Aorta (tissue), 5 donors: ENCODE measurements at regions not wholly inside any gene's neighbourhood (a gene's known extent, or its start where the extent isn't known, plus 50 kb on each side); places are given as distances from the start of the nearest gene placed in this dataset.

Experiments
- ATAC-seq: fragments of 200-7000 bp; cut with Tn5 transposase; one replicate; pipeline ENCODE4 v1.9.1; 2022; ENCODE audit warnings: moderate library complexity; ENCODE audit not compliant: low FRiP score
- DNase-seq, 2 donors: peaks; one replicate each; pipeline ENCODE4 v3.0.0-alpha.2; 2020
- H3K27ac ChIP-seq, 2 donors: one replicate each; pipeline ENCODE4 v1.5.1; 2013; ENCODE audit warnings: low read length in 2 of 2, mild to moderate bottlenecking in 2 of 2, moderate library complexity in 2 of 2, control low read depth in 1 of 2, inconsistent platforms in 1 of 2, low read depth in 1 of 2
- H3K27me3 ChIP-seq, 2 donors: one replicate each; pipeline ENCODE4 v1.6.1; 2013; ENCODE audit warnings: control low read depth in 1 of 2, low read length in 1 of 2, mild to moderate bottlenecking in 1 of 2, moderate library complexity in 1 of 2; ENCODE audit not compliant: insufficient read depth in 2 of 2, control insufficient read depth in 1 of 2
- H3K36me3 ChIP-seq, 2 donors: one replicate each; pipeline ENCODE4 v1.6.1; 2013; ENCODE audit warnings: control low read depth in 1 of 2, low read length in 1 of 2, mild to moderate bottlenecking in 1 of 2; ENCODE audit not compliant: insufficient read depth in 2 of 2, control insufficient read depth in 1 of 2
- H3K4me1 ChIP-seq, 2 donors: one replicate each; pipeline ENCODE4 v1.6.1; 2013; ENCODE audit warnings: low read length in 2 of 2, control low read depth in 1 of 2, mild to moderate bottlenecking in 1 of 2, moderate library complexity in 1 of 2; ENCODE audit not compliant: insufficient read depth in 2 of 2, control insufficient read depth in 1 of 2
- H3K4me3 ChIP-seq, 2 donors: one replicate each; pipeline ENCODE4 v1.5.1; 2013; ENCODE audit warnings: low read length in 2 of 2, control low read depth in 1 of 2, mild to moderate bottlenecking in 1 of 2
- H3K9me3 ChIP-seq: one replicate; pipeline ENCODE4 v1.6.1; 2013; ENCODE audit warnings: mild to moderate bottlenecking, low read length; ENCODE audit not compliant: control insufficient read depth
- WGBS, 2 donors: extraction: QIAGEN DNeasy Blood & Tissue Kit; methylation state at CpG; one replicate each; pipeline ENCODE4 v1.1.7; 2013; 5-methylcytosine and 5-hydroxymethylcytosine counted together
- intact Hi-C, 2 donors: fragments of 100-400 bp; cut with DNase I; formaldehyde crosslinking; loops; one replicate each; pipeline versions ENCODE4 v1.14.2 to v1.15.0; 2022
- donor health status: healthy with polysubstance abuse.
- donor health status: Bipolar disorder and iron deficiency.
- donor health status: DM: no; HTN: no; CAD: no.
- donor health status: DM: no; HTN: no; CAD: no.
- donor health status: DM: yes; HTN: yes; CAD: no.

GRCh38 chr2:6434438-6434837, 431.3 kb downstream of the CMPK2 start:
- Histone ChIP-seq H3K27me3 (no peaks in the 10 kb centered on the region), H3K4me3 (no peak overlapping the region), H3K27ac (no peak overlapping the region), H3K36me3 (no peaks in the 10 kb centered on the region), H3K4me1 (no peaks in the 10 kb centered on the region), H3K9me3 (no peaks in the 10 kb centered on the region)
- WGBS, 2 donors = 81 to 82% methylated on average over 6 of the region's 6 CpGs
- ATAC-seq = no peak
- intact Hi-C loops = no loop called here
- DNase-seq = no peak

- Histone ChIP-seq H3K4me1 (no peaks in the 10 kb centered on the region), H3K4me3 (no peak overlapping the region), H3K27ac (no peak overlapping the region), H3K27me3 (no peaks in the 10 kb centered on the region), H3K36me3 (no peaks in the 10 kb centered on the region), H3K9me3 (no peaks in the 10 kb centered on the region)
- DNase-seq (no peak), ATAC-seq (no peak)
- 72 to 77% methylated on average over 2 of the region's 2 CpGs for WGBS, 2 donors
- intact Hi-C loops = no loop called here
These were observed 423.9 kb downstream of the CMPK2 start for GRCh38 chr2:6441800-6442199.

DNA sequence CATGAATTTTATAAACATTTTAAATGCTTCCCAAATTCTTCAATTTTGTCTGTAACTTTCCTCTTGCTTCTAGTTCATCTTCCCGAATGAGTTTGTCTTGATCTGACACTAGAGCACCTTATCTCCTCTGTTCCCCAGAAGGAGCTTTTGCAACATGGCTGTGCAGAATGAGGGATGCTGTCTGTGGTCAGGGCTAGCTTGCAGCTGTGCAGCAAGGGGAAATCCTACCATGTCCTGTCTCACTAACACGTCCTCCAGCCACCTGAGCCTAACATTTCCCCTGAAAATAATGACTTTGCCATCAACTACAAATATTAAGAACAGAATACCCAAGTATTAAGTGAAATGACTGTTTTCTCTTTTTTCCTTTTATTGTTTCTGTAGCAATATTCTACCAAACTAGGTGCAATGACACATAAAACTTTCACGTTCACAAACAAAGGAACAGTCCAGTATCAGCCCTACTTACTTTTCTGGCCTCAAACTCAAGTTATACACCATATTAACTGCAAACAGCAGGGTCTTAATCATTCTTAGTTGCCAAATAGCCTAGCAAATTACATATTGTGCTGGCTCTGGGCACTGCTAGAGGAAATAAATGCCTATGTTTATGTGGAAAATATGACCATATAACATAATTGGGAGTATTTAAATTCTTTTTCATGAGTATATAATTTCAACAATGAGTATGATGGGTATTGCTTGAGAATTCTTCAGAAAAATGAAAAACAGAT, 423.3 kb downstream of the CMPK2 start:
- WGBS, 2 donors = 64 to 67% methylated on average over 3 of the region's 3 CpGs
- intact Hi-C loops = no loop called here
- ATAC-seq = no peak

DNA sequence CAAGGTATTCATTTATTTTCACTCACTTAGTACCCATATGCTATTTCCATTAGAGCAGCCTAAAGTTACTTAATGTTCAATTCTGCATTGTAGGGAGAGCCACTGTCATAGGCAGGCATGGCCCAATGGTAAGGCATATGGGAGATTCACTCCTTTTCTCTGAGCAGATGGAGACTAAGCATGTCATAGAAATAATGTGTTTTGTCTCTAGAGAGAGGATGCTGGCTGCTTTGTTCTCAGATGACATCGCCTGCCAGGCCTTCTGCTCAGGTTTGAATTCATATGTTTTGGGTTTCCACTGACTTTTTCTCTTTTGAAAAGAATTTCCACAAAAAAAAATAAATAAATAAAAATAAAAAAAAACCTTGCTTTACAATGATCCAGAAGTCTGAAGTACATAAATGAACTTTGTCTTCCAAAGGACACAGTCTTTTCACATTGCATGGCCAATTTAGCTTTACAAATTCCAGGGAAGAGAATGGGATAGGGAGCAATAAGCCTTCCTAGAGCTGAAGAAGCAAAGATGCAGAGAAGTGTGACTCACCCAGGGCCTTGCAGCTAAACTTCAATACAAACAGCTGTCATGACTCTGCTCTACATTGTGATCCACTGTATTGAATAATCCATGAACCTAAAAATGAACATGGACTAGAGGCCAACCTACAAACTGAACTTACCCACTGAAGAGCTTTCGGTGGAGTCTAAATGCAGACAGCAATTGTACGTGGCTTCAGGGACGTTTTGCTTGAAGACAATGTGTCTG, 422.5 kb downstream of the CMPK2 start:
- 88% methylated on average over 4 of the region's 4 CpGs for WGBS, 2 donors
- intact Hi-C loops = no loop called here
- DNase-seq (no peak), ATAC-seq (no peak)
- Histone ChIP-seq H3K27ac (no peak overlapping the region), H3K9me3 (no peaks in the 10 kb centered on the region), H3K27me3 (no peaks in the 10 kb centered on the region), H3K4me3 (no peak overlapping the region), H3K36me3 (no peaks in the 10 kb centered on the region), H3K4me1 (no peaks in the 10 kb centered on the region)

More for the DNA sequence above, 423.3 kb downstream of the CMPK2 start:
- H3K9me3 ChIP-seq = no peaks in the 10 kb centered on the region
- no peak overlapping the region for H3K4me3 ChIP-seq
- H3K36me3 ChIP-seq = no peaks in the 10 kb centered on the region
- H3K27me3 ChIP-seq = no peaks in the 10 kb centered on the region
- H3K4me1 ChIP-seq = no peaks in the 10 kb centered on the region
- DNase-seq = no peak
- no peak overlapping the region for H3K27ac ChIP-seq

- Histone ChIP-seq H3K9me3 (no peaks in the 10 kb centered on the region), H3K27me3 (peaks cover 0 to 2% of the 10 kb centered on the region in 2 donors), H3K4me3 (no peak overlapping the region), H3K36me3 (no peaks in the 10 kb centered on the region), H3K4me1 (no peaks in the 10 kb centered on the region), H3K27ac (no peak overlapping the region)
- ATAC-seq (no peak), DNase-seq (no peak)
- WGBS, 2 donors = 76 to 84% methylated on average over 2 of the region's 2 CpGs
- intact Hi-C loops = no loop called here
These were observed 421.2 kb downstream of the CMPK2 start for GRCh38 chr2:6444514-6444913.

- DNase-seq (no peak), ATAC-seq (no peak)
- Histone ChIP-seq H3K4me1 (no peaks in the 10 kb centered on the region), H3K27me3 (peaks cover 0 to 2% of the 10 kb centered on the region in 2 donors), H3K27ac (no peak overlapping the region), H3K36me3 (no peaks in the 10 kb centered on the region), H3K9me3 (no peaks in the 10 kb centered on the region), H3K4me3 (no peak overlapping the region)
- WGBS, 2 donors = 82 to 91% methylated on average over 3 of the region's 3 CpGs
- intact Hi-C loops = no loop called here
These were observed 420.6 kb downstream of the CMPK2 start for GRCh38 chr2:6445156-6445555.

GRCh38 chr2:6446938-6447608, 418.6 kb downstream of the CMPK2 start:
- peaks cover 0 to 2% of the 10 kb centered on the region in 2 donors for H3K27me3 ChIP-seq
- ATAC-seq (no peak), DNase-seq (no peak)
- H3K4me1 ChIP-seq = no peaks in the 10 kb centered on the region
- H3K4me3 ChIP-seq = no peak overlapping the region
- no peaks in the 10 kb centered on the region for H3K9me3 ChIP-seq
- H3K27ac ChIP-seq = no peak overlapping the region
- intact Hi-C loops = no loop called here
- no peaks in the 10 kb centered on the region for H3K36me3 ChIP-seq
- 38 to 39% methylated on average over 3 of the region's 3 CpGs for WGBS, 2 donors

GRCh38 chr2:6448893-6449292, 416.8 kb downstream of the CMPK2 start:
- ATAC-seq (no peak), DNase-seq (no peak)
- Histone ChIP-seq H3K4me1 (no peaks in the 10 kb centered on the region), H3K27me3 (peaks cover 0 to 2% of the 10 kb centered on the region in 2 donors), H3K36me3 (no peaks in the 10 kb centered on the region), H3K27ac (no peak overlapping the region), H3K4me3 (no peak overlapping the region), H3K9me3 (no peaks in the 10 kb centered on the region)
- intact Hi-C loops = no loop called here
- WGBS, 2 donors = 88% methylated on average over 7 of the region's 7 CpGs
